ENCODE measurements at regions not wholly inside any gene's neighbourhood (a gene's known extent, or its start where the extent isn't known, plus 50 kb on each side); places are given as distances from the start of the nearest gene placed in this dataset.
"Not testable (repeated sequence)": the region's sequence is repeated elsewhere in the genome, so short reads cannot be mapped to it uniquely, and the experiment has no call there.

- H3K27ac ChIP-seq (ENCODE audit: low read depth in 1 of 2, low read length in 2 of 2); H3K9me3 ChIP-seq (ENCODE audit: control insufficient read depth, low read length); ATAC-seq (ENCODE audit: low FRiP score); H3K36me3 ChIP-seq (ENCODE audit: control insufficient read depth in 1 of 2, insufficient read depth in 2 of 2, low read length in 1 of 2); H3K4me3 ChIP-seq (ENCODE audit: low read length in 2 of 2); H3K27me3 ChIP-seq (ENCODE audit: control insufficient read depth in 1 of 2, insufficient read depth in 2 of 2, low read length in 1 of 2); intact Hi-C loops (cut with DNase I); H3K4me1 ChIP-seq (ENCODE audit: control insufficient read depth in 1 of 2, insufficient read depth in 2 of 2, low read length in 2 of 2); DNase-seq: not testable (repeated sequence)
- 31 to 35% methylated on average over 3 of the region's 3 CpGs for WGBS, 2 donors
Observed at GRCh38 chr18:15315301-15315700, 567.3 kb downstream of the ANKRD30B start.

GRCh38 chr18:15318655-15319054, 570.7 kb downstream of the ANKRD30B start:
- H3K36me3 ChIP-seq (ENCODE audit: control insufficient read depth in 1 of 2, insufficient read depth in 2 of 2, low read length in 1 of 2); H3K27ac ChIP-seq (ENCODE audit: low read depth in 1 of 2, low read length in 2 of 2); DNase-seq; ATAC-seq (ENCODE audit: low FRiP score); H3K4me1 ChIP-seq (ENCODE audit: control insufficient read depth in 1 of 2, insufficient read depth in 2 of 2, low read length in 2 of 2); intact Hi-C loops (cut with DNase I); H3K9me3 ChIP-seq (ENCODE audit: control insufficient read depth, low read length); H3K27me3 ChIP-seq (ENCODE audit: control insufficient read depth in 1 of 2, insufficient read depth in 2 of 2, low read length in 1 of 2); H3K4me3 ChIP-seq (ENCODE audit: low read length in 2 of 2): not testable (repeated sequence)

DNA sequence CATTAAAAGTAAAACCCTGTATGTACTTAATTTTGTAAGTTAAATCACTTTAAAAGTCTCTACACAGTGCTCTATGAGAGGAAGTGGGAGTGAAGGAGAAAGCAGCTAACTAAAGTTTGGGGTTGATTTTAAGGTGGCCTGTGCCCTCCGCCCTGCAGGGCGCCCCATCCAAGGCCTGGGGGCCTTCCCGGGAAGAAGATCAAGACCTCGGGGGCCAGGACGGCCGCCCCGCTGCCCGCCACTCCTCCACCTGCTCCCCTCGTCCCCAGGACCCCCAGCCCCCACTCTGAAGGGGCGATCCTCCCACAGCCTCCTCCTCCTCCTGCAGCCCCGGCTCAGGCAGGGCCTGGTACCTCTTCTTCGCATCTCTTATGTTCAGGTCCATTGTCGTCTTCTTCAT, 581.7 kb downstream of the ANKRD30B start:
- H3K36me3 ChIP-seq (ENCODE audit: control insufficient read depth in 1 of 2, insufficient read depth in 2 of 2, low read length in 1 of 2); ATAC-seq (ENCODE audit: low FRiP score); DNase-seq; H3K27ac ChIP-seq (ENCODE audit: low read depth in 1 of 2, low read length in 2 of 2); H3K4me3 ChIP-seq (ENCODE audit: low read length in 2 of 2); H3K4me1 ChIP-seq (ENCODE audit: control insufficient read depth in 1 of 2, insufficient read depth in 2 of 2, low read length in 2 of 2); H3K27me3 ChIP-seq (ENCODE audit: control insufficient read depth in 1 of 2, insufficient read depth in 2 of 2, low read length in 1 of 2); intact Hi-C loops (cut with DNase I); H3K9me3 ChIP-seq (ENCODE audit: control insufficient read depth, low read length): not testable (repeated sequence)
- 80 to 90% methylated on average over 9 to 10 of the region's 13 CpGs for WGBS, 2 donors

- H3K27me3 ChIP-seq (ENCODE audit: control insufficient read depth in 1 of 2, insufficient read depth in 2 of 2, low read length in 1 of 2); intact Hi-C loops (cut with DNase I); H3K27ac ChIP-seq (ENCODE audit: low read depth in 1 of 2, low read length in 2 of 2); H3K36me3 ChIP-seq (ENCODE audit: control insufficient read depth in 1 of 2, insufficient read depth in 2 of 2, low read length in 1 of 2); ATAC-seq (ENCODE audit: low FRiP score); H3K4me3 ChIP-seq (ENCODE audit: low read length in 2 of 2); DNase-seq; H3K4me1 ChIP-seq (ENCODE audit: control insufficient read depth in 1 of 2, insufficient read depth in 2 of 2, low read length in 2 of 2); H3K9me3 ChIP-seq (ENCODE audit: control insufficient read depth, low read length): not testable (repeated sequence)
- WGBS, 2 donors = 71 to 85% methylated on average over 14 to 20 of the region's 20 CpGs
Observed at GRCh38 chr18:15330149-15330548, 582.2 kb downstream of the ANKRD30B start.

DNA sequence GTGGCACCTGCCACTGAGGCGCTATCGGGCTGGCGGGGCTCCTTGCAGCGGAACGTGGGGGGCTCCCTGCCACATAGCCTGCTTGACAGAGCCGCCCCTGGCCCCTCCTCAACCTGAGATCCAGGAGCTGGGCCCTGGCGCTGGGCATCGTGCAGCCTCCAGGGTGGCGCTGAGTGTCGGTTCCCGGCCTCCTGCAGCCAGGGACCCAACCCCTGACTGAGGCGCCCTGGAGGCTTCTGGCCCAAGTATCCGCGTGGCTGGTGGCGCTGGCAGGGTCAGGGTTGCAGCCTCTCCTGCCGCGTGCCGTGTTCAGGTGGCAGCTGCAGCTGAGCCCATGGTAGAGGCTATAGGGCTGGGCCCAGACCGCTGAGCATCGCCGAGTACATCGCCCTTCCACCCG, 582.6 kb downstream of the ANKRD30B start:
- H3K4me3 ChIP-seq (ENCODE audit: low read length in 2 of 2); H3K36me3 ChIP-seq (ENCODE audit: control insufficient read depth in 1 of 2, insufficient read depth in 2 of 2, low read length in 1 of 2); intact Hi-C loops (cut with DNase I); ATAC-seq (ENCODE audit: low FRiP score); H3K27me3 ChIP-seq (ENCODE audit: control insufficient read depth in 1 of 2, insufficient read depth in 2 of 2, low read length in 1 of 2); H3K27ac ChIP-seq (ENCODE audit: low read depth in 1 of 2, low read length in 2 of 2); H3K4me1 ChIP-seq (ENCODE audit: control insufficient read depth in 1 of 2, insufficient read depth in 2 of 2, low read length in 2 of 2); H3K9me3 ChIP-seq (ENCODE audit: control insufficient read depth, low read length); DNase-seq: not testable (repeated sequence)
- WGBS, 2 donors = 86 to 90% methylated on average over 23 of the region's 23 CpGs

- H3K27me3 ChIP-seq (ENCODE audit: control insufficient read depth in 1 of 2, insufficient read depth in 2 of 2, low read length in 1 of 2); H3K4me3 ChIP-seq (ENCODE audit: low read length in 2 of 2); H3K9me3 ChIP-seq (ENCODE audit: control insufficient read depth, low read length); H3K27ac ChIP-seq (ENCODE audit: low read depth in 1 of 2, low read length in 2 of 2); H3K4me1 ChIP-seq (ENCODE audit: control insufficient read depth in 1 of 2, insufficient read depth in 2 of 2, low read length in 2 of 2); ATAC-seq (ENCODE audit: low FRiP score); H3K36me3 ChIP-seq (ENCODE audit: control insufficient read depth in 1 of 2, insufficient read depth in 2 of 2, low read length in 1 of 2); intact Hi-C loops (cut with DNase I); DNase-seq: not testable (repeated sequence)
- WGBS, 2 donors = 77 to 84% methylated on average over 4 of the region's 4 CpGs
Observed at GRCh38 chr18:15375671-15376070, 627.7 kb downstream of the ANKRD30B start.

GRCh38 chr18:15407874-15408273, 659.9 kb downstream of the ANKRD30B start:
- H3K36me3 ChIP-seq (ENCODE audit: control insufficient read depth in 1 of 2, insufficient read depth in 2 of 2, low read length in 1 of 2); H3K9me3 ChIP-seq (ENCODE audit: control insufficient read depth, low read length); DNase-seq; H3K4me1 ChIP-seq (ENCODE audit: control insufficient read depth in 1 of 2, insufficient read depth in 2 of 2, low read length in 2 of 2); H3K27ac ChIP-seq (ENCODE audit: low read depth in 1 of 2, low read length in 2 of 2); H3K27me3 ChIP-seq (ENCODE audit: control insufficient read depth in 1 of 2, insufficient read depth in 2 of 2, low read length in 1 of 2); H3K4me3 ChIP-seq (ENCODE audit: low read length in 2 of 2); intact Hi-C loops (cut with DNase I): not testable (repeated sequence)
- 47 to 49% methylated on average over 4 of the region's 4 CpGs for WGBS, 2 donors
- peak; percentile 52 for ATAC-seq (ENCODE audit: low FRiP score)
